Lower lobe of right lung (tissue), 2 donors: ENCODE measurements at regions not wholly inside any gene's neighbourhood (a gene's known extent, or its start where the extent isn't known, plus 50 kb on each side); places are given as distances from the start of the nearest gene placed in this dataset.

Source experiments
- ATAC-seq, 2 donors: fragments of 200-7000 bp; cut with Tn5 transposase; one replicate each; pipeline ENCODE4 v1.9.1; 2020 to 2022; ENCODE audit warnings: mild to moderate bottlenecking in 2 of 2, moderate library complexity in 2 of 2
- DNase-seq: peaks from one replicate; pipeline ENCODE4 v3.0.0-alpha.2; 2020
- H3K27ac ChIP-seq: fragments of 200-600 bp; one replicate; pipeline ENCODE4 v1.8.0; 2022
- H3K27me3 ChIP-seq: fragments of 200-600 bp; one replicate; pipeline ENCODE4 v1.8.0; 2022; ENCODE audit warnings: low read depth
- H3K36me3 ChIP-seq: fragments of 200-600 bp; one replicate; pipeline ENCODE4 v1.8.0; 2022; ENCODE audit warnings: mild to moderate bottlenecking
- H3K4me1 ChIP-seq: fragments of 200-600 bp; one replicate; pipeline ENCODE4 v1.8.0; 2022
- H3K4me3 ChIP-seq: fragments of 200-600 bp; one replicate; pipeline ENCODE4 v1.8.0; 2022; ENCODE audit warnings: mild to moderate bottlenecking
- H3K9me3 ChIP-seq: fragments of 200-600 bp; one replicate; pipeline ENCODE4 v1.8.0; 2022
- CTCF ChIP-seq: fragments of 200-600 bp; IDR thresholded peaks from one replicate; pipeline ENCODE4 v1.8.0; 2022; ENCODE audit warnings: antibody characterized with exemption, mild to moderate bottlenecking
- intact Hi-C: fragments of 100-400 bp; cut with DNase I; formaldehyde crosslinking; loops from one replicate; pipeline ENCODE4 v1.11.0; 2022
- donor health status: DM: no; HTN: yes; CAD: no; lungs with severe emphysema.

DNA sequence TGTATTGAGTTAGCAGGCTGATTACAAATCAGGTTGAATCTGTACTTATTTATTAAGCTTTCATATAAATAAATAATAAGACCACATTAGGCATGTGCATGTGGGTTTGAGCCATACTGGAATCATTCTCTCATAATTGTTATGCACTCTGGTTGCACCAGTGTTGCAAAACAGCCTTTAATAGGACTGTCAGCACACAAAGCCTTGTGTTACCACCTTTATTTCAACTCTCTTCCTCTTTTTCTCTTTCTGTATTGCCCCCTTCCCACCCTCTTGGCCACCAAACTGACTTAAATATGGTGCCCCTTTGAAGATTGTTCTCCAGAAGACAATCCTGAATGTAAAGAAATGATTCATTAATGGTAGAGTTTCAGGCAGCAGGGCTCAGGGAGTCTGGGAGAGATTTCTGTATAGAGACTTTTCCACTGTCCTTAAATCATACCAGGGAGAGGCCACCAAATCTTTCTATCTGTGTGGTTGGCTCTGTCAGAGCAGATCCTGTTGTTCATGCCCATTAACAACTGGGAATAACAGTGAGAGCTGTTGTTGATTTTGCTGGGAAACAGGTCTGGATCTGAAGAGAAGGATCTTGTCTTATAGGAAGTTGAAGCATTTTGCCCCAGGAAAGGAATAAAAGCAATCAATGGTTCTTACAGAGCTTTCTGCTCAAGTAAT is 131.6 kb upstream of the SOX4 start:
- Histone ChIP-seq H3K27ac (no peak overlapping the region), H3K27me3 (no peaks in the 10 kb centered on the region), H3K4me3 (no peak overlapping the region), H3K4me1 (no peaks in the 10 kb centered on the region), H3K9me3 (no peaks in the 10 kb centered on the region), H3K36me3 (no peaks in the 10 kb centered on the region)
- no peak for DNase-seq
- TF ChIP-seq CTCF, result no peak
- intact Hi-C loops, result no loop called here
- no peak for ATAC-seq

- Histone ChIP-seq H3K36me3 (no peaks in the 10 kb centered on the region), H3K9me3 (no peaks in the 10 kb centered on the region), H3K27ac (no peak overlapping the region), H3K27me3 (no peaks in the 10 kb centered on the region), H3K4me1 (no peaks in the 10 kb centered on the region), H3K4me3 (no peak overlapping the region)
- TF ChIP-seq CTCF, result no peak
- DNase-seq (no peak), ATAC-seq (no peak)
- intact Hi-C loops, result no loop called here
Measured at GRCh38 chr6:21462519-21462852, 131.1 kb upstream of the SOX4 start.

- DNase-seq (no peak), ATAC-seq (no peak)
- no peaks in the 10 kb centered on the region for H3K9me3 ChIP-seq
- no peak overlapping the region for H3K4me3 ChIP-seq
- TF ChIP-seq CTCF, result no peak
- H3K27ac ChIP-seq, result no peak overlapping the region
- H3K36me3 ChIP-seq, result no peaks in the 10 kb centered on the region
- intact Hi-C loops, result no loop called here
- no peaks in the 10 kb centered on the region for H3K27me3 ChIP-seq
- no peaks in the 10 kb centered on the region for H3K4me1 ChIP-seq
Measured at GRCh38 chr6:21467091-21467490, 126.5 kb upstream of the SOX4 start.

DNA sequence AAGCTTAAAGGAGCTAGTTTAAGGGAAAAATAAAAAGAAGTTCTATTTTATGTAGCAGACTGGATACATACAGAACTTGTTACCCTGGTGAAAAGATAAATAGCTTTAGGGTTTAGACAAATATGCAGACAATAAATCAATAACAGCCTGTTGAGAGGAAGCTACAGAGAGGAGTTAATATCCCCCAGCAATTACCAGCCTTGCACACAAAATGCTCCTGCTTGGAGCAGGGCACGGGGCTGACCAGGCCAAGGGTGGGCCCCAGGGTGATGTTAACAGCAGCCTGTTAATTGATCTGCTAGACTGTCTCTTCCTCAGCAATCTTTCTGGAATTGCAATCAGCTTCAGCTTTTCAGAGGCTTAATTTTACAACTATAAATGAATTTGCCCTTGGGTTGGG is 125.1 kb upstream of the SOX4 start:
- Histone ChIP-seq H3K27ac (no peak overlapping the region), H3K36me3 (no peaks in the 10 kb centered on the region), H3K9me3 (no peaks in the 10 kb centered on the region), H3K27me3 (no peaks in the 10 kb centered on the region), H3K4me1 (no peaks in the 10 kb centered on the region), H3K4me3 (no peak overlapping the region)
- TF ChIP-seq CTCF, result no peak
- intact Hi-C loops, result no loop called here
- no peak for DNase-seq
- no peak for ATAC-seq

- H3K4me3 ChIP-seq, result no peak overlapping the region
- no peak for DNase-seq
- H3K27me3 ChIP-seq, result no peaks in the 10 kb centered on the region
- H3K27ac ChIP-seq, result no peak overlapping the region
- no peak for TF ChIP-seq CTCF
- no peaks in the 10 kb centered on the region for H3K9me3 ChIP-seq
- H3K36me3 ChIP-seq, result no peaks in the 10 kb centered on the region
- H3K4me1 ChIP-seq, result no peaks in the 10 kb centered on the region
- ATAC-seq, result no peak
- intact Hi-C loops, result no loop called here
Measured at GRCh38 chr6:21469213-21469612, 124.3 kb upstream of the SOX4 start.

- no peak overlapping the region for H3K27ac ChIP-seq
- peaks cover 9% of the 10 kb centered on the region for H3K4me1 ChIP-seq
- intact Hi-C loops, result no loop called here
- H3K27me3 ChIP-seq, result no peaks in the 10 kb centered on the region
- H3K36me3 ChIP-seq, result no peaks in the 10 kb centered on the region
- ATAC-seq (no peak), DNase-seq (no peak)
- TF ChIP-seq CTCF, result no peak
- no peaks in the 10 kb centered on the region for H3K9me3 ChIP-seq
- H3K4me3 ChIP-seq, result no peak overlapping the region
Measured at GRCh38 chr6:21476112-21476511, 117.4 kb upstream of the SOX4 start.
